NCI-H446 (cell line): ENCODE measurements at regions not wholly inside any gene's neighbourhood (a gene's known extent, or its start where the extent isn't known, plus 50 kb on each side); places are given as distances from the start of the nearest gene placed in this dataset.
"Not testable (repeated sequence)": the region's sequence is repeated elsewhere in the genome, so short reads cannot be mapped to it uniquely, and the experiment has no call there.

Experiments
- DNase-seq, 2 experiments: peaks; one replicate each; lab custom pipeline; 2025; lab: John Stamatoyannopoulos, UW

DNA sequence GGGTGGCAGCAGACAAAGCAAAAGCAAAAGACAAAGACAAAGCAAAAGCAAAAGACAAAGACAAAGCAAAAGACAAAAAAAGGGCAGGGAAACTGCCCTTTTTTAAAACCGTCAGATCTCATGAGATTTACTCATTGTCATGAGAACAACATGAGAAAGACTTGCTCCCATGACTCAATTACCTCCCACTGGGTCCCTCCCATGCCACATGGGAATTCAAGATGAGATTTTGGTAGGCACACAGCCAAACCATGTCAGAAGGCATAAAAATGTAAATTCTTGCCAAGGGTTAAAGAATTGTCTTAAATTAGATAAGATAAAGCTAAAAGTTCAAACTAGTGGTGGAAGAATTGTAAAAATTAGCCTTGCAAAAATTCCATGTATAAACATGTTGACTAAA is 419.7 kb downstream of the TRAM1L1 start:
- no peak for DNase-seq

DNA sequence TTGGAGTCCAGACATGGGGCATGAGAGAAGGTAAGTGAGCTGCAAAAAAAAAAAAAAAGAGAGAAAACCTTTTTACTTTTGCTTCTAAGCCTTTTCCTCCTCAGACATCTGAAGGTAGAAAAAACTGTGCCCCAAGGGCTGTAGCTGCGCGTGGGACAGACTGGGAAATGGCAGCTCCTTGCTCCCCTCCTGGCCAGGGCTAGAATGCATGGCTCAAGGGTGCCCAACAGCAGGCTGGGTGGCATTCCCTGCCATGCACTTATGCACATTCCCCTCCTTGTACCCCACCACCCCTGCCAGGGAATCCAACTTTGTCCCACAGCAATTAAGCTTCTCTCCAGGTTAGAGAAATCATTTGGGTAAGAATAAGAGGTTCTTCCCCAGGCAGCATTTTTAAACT is 421.2 kb downstream of the TRAM1L1 start:
- no peak for DNase-seq

DNA sequence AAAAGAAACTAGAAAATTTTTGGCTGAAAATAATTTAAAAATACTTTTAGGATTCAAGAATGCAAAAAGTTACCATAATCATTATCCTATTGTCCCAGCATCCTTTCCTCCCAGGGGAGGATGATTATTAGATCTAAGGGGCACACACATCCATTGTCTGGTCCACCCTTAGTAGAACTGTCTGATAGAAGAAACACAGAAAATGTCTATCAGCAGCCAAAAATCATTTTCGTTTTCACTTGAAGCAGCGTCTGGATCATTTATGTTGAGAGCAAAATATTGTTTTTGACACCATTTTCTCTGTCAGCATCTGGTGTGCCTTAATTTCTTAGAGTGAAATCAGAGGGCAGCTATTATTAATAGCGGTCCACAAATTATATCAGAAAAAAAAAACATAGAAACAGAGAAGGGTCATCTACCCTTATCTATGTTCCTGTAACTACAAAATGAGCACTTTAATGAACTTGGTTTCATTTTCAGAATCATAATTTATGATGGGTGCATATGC is 446.3 kb downstream of the TRAM1L1 start:
- no peak for DNase-seq

DNA sequence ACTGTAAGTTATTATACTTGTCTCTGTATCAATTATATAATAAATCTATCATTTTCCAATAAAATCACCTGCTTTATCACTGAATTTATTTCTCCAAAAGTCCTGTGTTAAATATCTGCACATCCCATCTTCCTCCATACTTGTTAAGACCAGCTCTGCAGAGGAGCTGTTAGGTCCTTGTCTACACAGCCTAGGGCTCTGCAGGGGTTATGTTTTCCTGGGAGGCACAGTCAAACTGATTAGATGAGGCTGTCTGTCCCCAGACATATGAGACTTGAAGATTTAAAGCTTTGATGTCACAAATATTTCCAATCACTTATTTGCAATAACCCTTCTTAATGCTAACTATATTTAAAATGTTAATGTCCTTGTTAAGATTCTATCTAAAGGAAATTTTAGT is 446.8 kb downstream of the TRAM1L1 start:
- DNase-seq, result no peak

DNA sequence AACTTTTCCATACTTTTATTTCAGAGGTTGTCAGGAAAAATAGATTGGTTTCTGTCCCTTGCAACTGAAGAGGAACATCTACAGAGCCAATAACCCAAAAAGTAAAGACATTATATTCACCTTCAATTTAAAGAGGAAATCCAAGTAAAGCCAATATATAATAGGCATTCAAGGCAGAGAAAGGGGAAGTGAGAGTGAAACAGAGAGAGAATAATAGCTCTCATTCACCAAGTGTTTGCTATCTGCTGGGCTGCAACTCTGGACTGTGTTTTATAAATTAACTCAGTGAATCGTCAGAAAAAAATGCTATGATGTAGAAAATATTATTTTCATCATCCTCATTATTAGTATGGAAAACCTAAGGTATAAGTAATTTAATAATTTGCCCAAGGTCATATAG is 448.5 kb downstream of the TRAM1L1 start:
- DNase-seq, result no peak

DNA sequence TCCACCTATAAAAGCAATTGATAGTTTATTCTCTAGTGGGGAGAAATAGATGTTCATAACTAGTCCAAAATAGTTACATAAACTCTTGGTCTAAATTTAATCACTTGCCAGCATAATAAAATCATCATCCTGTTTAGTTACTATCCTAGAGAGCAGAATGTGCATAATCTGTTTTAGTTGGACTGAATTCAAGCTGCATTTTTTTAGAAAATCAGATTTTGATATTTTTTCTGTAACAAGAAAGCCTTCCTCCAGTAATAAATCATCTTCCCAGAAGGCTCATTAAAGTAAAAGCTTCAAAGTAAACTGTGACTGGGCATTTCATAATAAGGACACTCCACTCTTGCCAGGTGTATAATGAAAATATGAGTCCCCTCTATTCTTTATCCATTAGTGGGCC is 453.1 kb downstream of the TRAM1L1 start:
- peak; percentile 80 to 92 for DNase-seq

DNA sequence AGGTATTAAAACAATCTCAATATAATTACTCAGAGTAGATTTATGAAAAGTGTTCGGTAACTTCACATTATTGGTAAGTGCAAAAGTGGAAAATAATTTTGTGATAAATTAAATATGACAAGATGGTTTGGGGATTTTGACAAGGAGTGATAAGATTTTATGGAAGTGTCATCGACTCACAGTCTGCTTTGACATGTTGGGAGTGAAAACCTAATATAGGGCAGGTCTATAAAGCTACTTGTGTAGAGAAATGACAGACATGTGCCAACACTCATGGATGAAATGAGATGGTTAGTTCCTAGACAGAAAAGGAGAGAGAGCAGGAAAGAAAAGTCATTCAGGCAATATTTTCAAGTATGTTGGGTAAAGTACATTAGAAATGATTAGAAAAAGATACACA is 456.8 kb downstream of the TRAM1L1 start:
- DNase-seq, result no peak

DNA sequence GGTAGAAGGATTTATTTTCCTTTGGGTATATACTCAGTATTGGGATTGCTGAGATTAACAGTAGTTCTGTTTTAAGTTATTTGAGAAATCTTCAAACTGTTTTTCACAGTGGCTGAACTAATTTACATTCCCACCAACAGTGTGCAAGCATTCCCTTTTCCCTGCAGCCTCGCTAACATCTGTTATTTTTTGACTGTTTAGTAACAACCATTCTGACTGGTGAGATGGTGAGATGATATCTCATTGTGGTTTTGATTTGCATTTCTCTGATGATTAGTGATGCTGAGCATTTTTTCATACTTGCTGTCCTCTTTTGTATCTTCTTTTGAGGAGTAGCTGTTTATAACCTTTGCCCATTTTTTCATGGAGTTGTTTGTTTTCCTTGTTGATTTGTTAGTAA is 457.8 kb downstream of the TRAM1L1 start:
- no peak for DNase-seq

DNA sequence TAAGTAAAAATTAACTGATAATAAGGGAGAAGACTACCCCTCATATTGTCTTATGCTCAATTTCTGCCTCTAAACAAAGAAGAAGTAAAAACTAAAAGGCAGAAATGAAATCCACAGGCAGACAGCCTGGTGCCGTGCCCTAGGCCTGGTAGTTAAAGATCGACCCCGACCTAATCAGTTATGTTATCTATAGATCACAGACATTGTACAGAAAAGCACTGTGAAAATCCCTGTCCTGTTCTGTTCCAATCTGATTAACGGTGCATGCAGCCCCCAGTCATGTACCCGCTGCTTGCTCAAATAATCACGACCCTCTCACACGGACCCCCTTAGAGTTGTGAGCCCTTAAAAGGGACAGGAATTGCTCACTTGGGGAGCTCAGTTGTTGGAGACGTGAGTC is 465.9 kb downstream of the TRAM1L1 start:
- DNase-seq, result not testable (repeated sequence)

DNA sequence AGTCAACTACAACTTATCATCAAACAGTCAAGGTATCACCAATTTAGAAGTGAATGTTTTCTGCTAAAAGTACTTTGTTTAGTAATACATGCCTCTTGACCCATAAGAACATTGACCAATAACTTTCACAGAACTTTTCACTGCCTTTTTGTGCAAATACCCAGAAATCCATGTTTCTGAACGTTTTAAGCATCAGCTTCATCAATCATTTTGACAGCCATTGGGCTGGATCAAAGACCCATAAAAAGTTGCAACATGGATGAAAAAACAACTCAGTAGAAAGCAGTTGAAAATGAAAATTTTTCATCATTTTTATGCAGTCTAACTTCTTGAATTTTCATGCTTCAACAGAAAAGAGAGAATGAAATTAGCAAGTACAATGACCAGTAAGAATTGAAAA is 466.7 kb downstream of the TRAM1L1 start:
- peak; percentile 78 to 81 for DNase-seq

DNA sequence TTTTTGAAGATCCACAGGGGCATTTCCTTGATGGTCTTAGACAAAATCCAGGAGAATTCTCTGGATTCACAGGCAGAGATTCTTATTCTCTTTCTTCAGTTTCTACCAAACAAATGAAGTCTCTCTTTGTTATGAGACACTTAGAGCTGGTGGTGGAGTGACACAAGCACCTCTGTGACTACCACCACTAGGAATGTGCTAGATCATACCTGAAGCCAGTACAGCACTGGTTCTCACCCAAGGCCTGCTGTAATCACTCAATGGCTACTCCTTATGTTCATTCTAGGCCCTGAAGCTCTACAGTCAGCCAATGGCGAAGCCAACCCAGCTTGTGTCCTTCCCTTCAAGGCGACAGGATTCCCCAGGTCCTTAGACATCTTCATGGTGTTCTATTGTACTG is 482.3 kb downstream of the TRAM1L1 start:
- DNase-seq, result no peak

DNA sequence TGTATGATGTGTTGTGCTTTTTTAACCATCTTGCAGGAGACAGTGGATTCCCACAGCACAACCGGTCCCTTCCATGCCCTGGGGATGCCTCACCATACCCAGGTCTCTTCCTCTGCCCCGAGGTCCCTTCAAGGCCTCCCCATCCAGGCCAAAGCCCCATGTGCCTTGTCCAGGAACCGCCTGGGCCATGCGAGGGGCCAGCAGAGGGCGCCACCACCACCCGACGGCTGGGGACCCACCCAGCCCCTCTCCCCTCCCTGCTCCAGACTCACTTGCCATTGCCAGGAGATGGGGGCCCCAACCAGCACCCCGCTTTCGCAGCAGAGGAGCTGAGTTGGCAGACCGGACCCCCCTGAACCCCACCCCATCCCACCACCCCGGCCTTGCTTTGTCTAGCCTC is 485.5 kb downstream of the TRAM1L1 start:
- no peak for DNase-seq

DNA sequence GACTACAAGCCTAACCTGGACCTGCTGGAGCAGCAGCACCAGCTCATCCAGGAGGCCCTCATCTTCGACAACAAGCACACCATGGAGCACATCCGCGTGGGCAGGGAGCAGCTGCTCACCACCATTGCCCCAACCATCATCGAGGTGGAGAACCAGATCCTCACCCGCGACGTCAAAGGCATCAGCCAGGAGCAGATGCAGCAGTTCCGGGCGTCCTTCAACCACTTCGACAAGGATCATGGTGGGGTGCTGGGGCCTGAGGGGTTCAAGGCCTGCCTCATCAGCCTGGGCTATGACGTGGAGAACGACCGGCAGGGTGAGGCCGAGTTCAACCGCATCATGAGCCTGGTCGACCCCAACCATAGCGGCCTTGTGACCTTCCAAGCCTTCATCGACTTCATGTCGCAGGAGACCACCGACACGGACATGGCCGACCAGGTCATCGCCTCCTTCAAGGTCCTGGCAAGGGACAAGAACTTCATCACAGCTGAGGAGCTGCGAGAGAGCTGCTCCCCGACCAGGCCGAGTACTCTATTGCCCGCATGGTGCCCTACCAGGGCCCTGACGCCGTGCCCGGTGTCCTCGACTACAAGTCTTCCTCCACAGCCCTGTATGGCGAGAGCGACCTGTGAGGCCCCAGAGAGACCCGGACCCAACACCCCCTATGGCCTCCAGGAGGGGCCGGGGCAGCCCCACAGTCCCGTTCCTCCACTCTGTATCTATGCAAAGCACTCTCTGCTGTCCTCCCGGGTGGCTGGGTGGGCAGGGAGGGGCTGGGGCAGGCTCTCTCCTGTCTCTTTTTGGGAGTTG is 486.2 kb downstream of the TRAM1L1 start:
- no peak for DNase-seq

DNA sequence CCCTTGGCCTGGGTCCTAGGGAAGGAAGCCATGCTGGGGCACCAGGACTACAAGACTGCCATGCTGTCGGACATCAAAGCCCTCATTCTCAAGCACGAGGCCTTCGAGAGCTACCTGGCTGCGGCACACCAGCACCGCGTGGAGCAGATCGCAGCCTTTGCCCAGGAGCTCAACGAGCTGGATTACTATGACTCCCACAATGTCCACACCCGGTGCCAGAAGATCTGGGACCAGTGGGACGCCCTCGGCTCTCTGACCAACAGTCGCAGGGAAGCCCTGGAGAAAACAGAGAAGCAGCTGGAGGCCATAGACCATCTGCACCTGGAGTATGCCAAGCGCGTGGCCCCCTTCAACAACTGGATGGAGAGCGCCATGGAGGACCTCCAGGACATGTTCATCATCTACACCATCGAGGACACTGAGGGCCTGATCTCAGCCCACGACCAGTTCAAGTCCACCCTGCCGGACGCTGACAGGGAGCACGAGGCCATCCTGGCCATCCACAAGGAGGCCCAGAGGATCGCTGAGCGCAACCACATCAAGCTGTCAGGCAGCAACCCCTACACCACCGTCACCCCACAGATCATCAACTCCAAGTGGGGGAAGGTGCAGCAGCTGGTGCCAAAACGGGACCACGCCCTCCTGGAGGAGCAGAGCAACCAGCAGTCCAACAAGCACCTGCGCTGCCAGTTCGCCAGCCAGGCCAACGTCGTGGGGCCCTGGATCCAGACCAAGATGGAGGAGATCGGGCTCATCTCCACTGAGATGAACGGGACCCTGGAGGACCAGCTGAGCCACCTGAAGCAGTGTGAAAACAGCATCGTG is 487.0 kb downstream of the TRAM1L1 start:
- no peak for DNase-seq

DNA sequence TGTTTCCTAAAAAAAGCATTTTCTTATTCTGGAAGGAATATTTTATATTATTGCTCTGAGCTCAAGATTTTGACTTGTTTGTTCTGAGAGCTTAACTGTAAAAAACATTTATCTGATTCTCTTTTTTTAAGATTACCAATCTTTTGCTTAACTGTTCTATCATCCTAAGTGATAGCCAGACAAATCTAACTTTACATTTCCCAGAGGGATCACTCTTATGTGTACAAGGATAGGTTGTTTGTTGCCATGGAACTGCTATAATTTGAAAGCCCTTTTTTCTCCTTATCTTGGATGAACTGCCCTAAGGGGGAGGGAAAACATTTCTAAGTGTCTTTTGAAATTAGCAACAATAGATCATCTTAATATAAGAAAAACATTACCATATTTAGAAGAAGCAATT is 494.7 kb downstream of the TRAM1L1 start:
- no peak for DNase-seq

DNA sequence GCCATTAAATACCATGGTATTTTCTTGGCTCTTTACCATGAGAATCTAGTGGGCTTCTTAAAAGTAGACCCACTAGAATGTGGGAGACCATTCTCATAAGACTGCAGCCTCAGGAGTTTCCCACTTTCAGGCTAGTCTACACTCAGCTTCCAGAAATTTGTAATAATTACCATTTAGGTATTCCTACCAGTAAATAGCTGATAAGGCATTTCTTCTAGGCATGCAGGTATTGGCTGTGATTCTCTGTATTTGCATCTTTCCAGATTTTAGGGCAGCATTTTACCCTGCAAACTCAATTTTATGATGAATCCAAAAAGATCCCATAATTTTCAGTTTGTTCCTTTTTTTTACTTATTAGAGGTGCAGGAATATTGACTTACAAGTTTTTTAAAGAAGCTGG is 496.6 kb downstream of the TRAM1L1 start:
- no peak for DNase-seq

DNA sequence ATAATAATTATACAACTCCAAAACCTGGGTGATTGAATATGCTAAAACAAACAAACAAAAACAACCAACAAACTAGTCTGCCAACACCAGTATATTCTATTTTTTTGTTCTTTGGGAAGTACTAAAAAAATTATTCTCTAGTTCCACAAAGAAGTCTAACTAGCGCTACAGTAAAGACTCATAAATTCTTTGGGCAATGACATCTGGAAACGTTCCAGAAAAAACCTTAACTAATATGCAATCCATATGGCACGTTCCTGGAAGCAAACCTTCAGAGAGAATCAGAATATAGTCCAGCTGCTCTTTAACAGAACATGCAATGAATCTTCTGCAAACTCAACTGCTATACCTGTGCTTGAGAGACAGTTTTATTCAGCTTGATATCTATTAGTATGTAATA is 500.1 kb downstream of the TRAM1L1 start:
- peak; percentile 86 to 96 for DNase-seq

DNA sequence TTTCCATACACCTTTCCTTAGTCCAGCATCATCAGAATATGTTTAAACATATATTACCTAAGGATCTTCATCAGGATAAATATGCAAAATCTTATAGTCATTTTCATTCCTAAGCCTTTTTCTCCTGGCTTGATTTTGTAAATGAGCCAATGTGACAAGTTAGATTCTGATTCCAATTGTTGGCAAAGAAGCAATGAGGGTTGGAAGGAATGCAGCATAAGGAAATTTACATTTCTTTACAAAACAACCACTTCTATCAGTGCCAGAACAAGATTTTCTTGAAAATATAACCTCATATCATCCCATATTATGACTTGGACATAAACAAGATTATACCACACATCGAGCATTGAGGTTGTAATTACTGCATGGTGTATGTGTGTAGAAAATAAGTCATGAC is 508.1 kb downstream of the TRAM1L1 start:
- no peak for DNase-seq

DNA sequence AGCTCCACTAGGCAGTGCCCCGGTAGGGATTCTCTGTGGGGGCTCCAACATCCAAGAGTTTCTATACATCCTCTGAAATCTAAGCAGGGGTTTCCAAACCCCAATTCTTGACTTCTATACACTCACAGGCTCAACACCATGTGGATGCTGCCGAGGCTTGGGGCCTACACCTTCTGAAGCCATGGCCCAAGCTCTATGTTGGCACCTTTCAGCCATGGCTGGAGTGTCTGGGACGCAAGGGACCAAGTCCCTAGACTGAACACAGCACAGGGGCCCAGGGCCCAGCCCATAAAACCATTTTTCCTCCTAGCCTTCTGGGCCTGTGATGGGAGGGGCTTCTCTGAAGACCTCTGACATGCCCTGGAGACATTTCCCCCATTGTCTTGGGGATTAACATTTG is 511.8 kb downstream of the TRAM1L1 start:
- no peak for DNase-seq

DNA sequence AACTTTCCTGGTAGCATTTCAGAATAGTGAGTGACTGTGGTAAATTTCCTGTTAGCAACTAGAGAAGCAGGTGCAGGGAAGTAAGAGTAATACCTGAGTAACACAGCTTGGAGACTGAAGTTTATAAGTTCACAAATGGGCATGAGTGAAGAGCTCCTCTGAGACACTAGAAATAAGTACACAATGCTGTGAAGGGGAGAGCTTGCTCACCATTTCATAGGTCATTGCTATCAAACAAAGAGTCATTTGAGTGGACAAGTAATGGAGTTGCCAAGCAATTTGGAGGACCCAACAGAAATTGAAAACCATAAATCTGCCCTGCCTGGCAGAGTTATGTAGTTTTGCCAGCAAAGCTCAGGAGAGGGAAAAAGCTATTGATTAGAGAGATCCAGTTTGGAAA is 523.6 kb downstream of the TRAM1L1 start:
- DNase-seq, result no peak

DNA sequence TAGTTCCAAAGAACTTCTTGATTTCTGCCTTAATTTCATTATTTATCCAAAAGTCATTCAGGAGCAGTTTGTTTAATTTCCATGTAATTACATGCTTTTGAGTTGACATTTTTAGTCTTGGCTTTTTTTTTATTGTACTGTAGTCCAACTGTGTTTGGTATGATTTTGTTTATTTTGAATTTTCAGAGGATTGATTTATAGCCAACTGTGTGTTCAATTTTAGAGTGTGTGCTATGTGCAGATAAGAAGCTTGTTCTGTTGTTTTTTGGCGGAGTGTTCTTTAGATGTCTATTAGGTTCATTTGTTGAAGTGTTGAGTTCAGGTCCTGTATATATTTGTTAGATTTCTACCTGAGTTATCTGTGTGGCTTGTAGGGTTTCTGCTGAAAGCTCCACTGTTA is 533.6 kb downstream of the TRAM1L1 start:
- DNase-seq, result no peak

DNA sequence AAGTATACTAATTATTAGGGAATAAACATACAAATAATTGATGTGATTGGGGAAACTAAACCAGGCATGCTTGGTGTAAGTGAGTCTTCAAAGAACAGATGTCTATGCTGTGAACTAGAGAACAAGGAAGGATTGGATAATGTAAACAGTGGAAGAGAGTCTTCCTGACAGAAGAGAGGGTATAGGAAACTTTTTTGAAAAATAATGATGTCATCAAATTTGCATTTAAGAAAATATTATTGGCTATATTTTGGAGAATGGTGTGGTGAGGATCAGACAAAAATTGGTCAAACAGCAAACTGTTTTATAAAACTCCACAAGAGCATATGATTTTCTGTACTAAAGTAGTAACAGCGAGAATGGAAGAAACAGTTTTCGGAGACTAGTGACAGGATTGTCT is 537.7 kb downstream of the TRAM1L1 start:
- no peak for DNase-seq

DNA sequence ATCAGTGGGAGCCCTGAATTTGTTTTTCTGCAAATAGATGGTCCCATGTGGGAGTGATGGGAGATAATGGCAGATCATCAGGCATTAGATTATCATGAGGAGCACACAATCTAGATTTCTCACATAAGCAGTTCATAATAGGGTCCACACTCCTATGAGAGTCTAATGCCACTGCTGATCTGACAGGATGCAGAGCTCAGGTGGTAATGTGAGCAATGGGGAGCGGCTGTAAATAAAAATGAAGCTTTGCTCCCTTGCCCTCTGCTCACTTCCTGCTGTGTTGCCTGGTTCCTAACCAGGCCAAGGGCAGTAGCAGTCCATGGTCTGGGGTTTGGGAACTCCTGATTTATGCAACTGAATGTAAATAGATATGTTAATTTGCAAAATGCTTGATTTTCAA is 538.6 kb downstream of the TRAM1L1 start:
- no peak for DNase-seq
